Islet precursor cell (in vitro differentiated cells): ENCODE measurements at regions not wholly inside any gene's neighbourhood (a gene's known extent, or its start where the extent isn't known, plus 50 kb on each side); places are given as distances from the start of the nearest gene placed in this dataset.
A peak's percentile ranks its signal among the peaks of the same experiment; 100 is the strongest.

Experiments used
- DNase-seq: peaks from one replicate; pipeline ENCODE4 v3.0.0-alpha.2; 2018

- peak; percentile 43 for DNase-seq
Measured at GRCh38 chr2:216920937-216921456, 61.1 kb upstream of the TNP1 start.

GRCh38 chr2:216920143-216920876 is 60.4 kb upstream of the TNP1 start:
- peak; percentile 31 for DNase-seq

GRCh38 chr2:216918088-216918680 is 58.3 kb upstream of the TNP1 start:
- DNase-seq, result no peak

- peak; percentile 35 for DNase-seq
Measured at GRCh38 chr2:216916956-216917650, 57.2 kb upstream of the TNP1 start.

- peak; percentile 40 for DNase-seq
Measured at GRCh38 chr2:216915557-216916150, 55.8 kb upstream of the TNP1 start.

GRCh38 chr2:216914491-216914890 is 54.6 kb upstream of the TNP1 start:
- DNase-seq, result peak; percentile 44

GRCh38 chr2:216911886-216912285 is 52.0 kb upstream of the TNP1 start:
- peak; percentile 71 for DNase-seq

GRCh38 chr2:216911008-216911407 is 51.1 kb upstream of the TNP1 start:
- peak; percentile 18 for DNase-seq

GRCh38 chr2:216909541-216910210 is 49.8 kb upstream of the TNP1 start:
- peak; percentile 35 for DNase-seq
